K562 (cell line): ENCODE measurements at regions not wholly inside any gene's neighbourhood (a gene's known extent, or its start where the extent isn't known, plus 50 kb on each side); places are given as distances from the start of the nearest gene placed in this dataset.

ENCODE experiments used
- ATAC-seq: fragments of 200-7000 bp; cut with Tn5 transposase; 3 replicates; pipeline ENCODE4 v1.9.1; 2020; ENCODE audit warnings: moderate library complexity
- BruUV-seq: library from RNA; stranded (reverse); fragments of 400-500 nt; replicated peaks from 2 replicates; lab custom pipeline; 2021; lab: Mats Ljungman, UMichigan
- CTCF ChIA-PET: fragments of 300-600 bp; formaldehyde crosslinking; extraction: SDS; loops from one replicate; lab custom pipeline; 2021; ENCODE audit warnings: low intra/inter-chr PET ratio; lab: Yijun Ruan, JAX
- POLR2A ChIA-PET: fragments of 300-600, 350-650 bp; sonication (Branson Sonifier 250); formaldehyde crosslinking; extraction: SDS; loops from one replicate; lab custom pipeline; 2021; ENCODE audit warnings: antibody characterized with exemption, inconsistent platforms; lab: Yijun Ruan, JAX
- DNase-seq, 4 experiments: peaks; one replicate each; pipeline versions ENCODE4 v3.0.0 to v3.0.0-alpha.2; 2011 to 2018; ENCODE audit warnings: low spot score in 3 of 4, mixed read lengths in 3 of 4; ENCODE audit errors: extremely low read depth in 1 of 4
- FAIRE-seq: peaks from 2 replicates; lab custom pipeline; 2011; peaks lifted over from hg19 to GRCh38; lab: Jason Lieb, UNC
- H2AFZ ChIP-seq: 2 replicates; pipeline ENCODE4 v1.6.0; 2011; ENCODE audit warnings: low read depth, low read length, control low read depth, inconsistent platforms
- H3K27ac ChIP-seq: fragments of 200-600 bp; 3 replicates; pipeline ENCODE4 v1.8.0; 2011; ENCODE audit warnings: low read depth, mild to moderate bottlenecking, control low read depth, inconsistent platforms, low read length, moderate library complexity, mixed read lengths; ENCODE audit errors: extremely low read depth
- H3K27me3 ChIP-seq, 2 experiments: fragments of 300-600 bp in 1 of 2; 2 replicates in 1 of 2; 3 replicates in 1 of 2; pipeline versions ENCODE4 v1.6.0 to v1.8.0; 2011; ENCODE audit warnings: inconsistent platforms in 2 of 2, low read length in 2 of 2, mild to moderate bottlenecking in 1 of 2, mixed read lengths in 1 of 2, moderate library complexity in 1 of 2; ENCODE audit not compliant: control insufficient read depth in 2 of 2, insufficient read depth in 2 of 2
- H3K36me3 ChIP-seq: fragments of 300-600 bp; 3 replicates; pipeline ENCODE4 v1.8.0; 2011; ENCODE audit warnings: mild to moderate bottlenecking, low read length, inconsistent platforms; ENCODE audit not compliant: control insufficient read depth, insufficient read depth
- H3K4me1 ChIP-seq, 2 experiments: fragments of 200-600 bp in 1 of 2; replicated peaks in 1 of 2; 2 replicates in 1 of 2; 3 replicates in 1 of 2; pipeline versions ENCODE4 v1.5.1 to v1.8.0; 2011; ENCODE audit warnings: inconsistent platforms in 2 of 2, low read length in 2 of 2, mild to moderate bottlenecking in 1 of 2, mixed read lengths in 1 of 2, moderate library complexity in 1 of 2; ENCODE audit not compliant: control insufficient read depth in 2 of 2, insufficient read depth in 2 of 2
- H3K4me2 ChIP-seq: 2 replicates; pipeline ENCODE4 v1.6.1; 2011; ENCODE audit warnings: low read length, control low read depth, inconsistent platforms, mixed read lengths; ENCODE audit not compliant: insufficient read depth
- H3K4me3 ChIP-seq: fragments of 200-600 bp; sonication (generic), shearing (Covaris generic); 2 replicates; pipeline ENCODE4 v1.5.1; 2016; ENCODE audit warnings: control low read depth, inconsistent platforms
- H3K79me2 ChIP-seq: fragments of 200-600 bp; 3 replicates; pipeline ENCODE4 v1.8.0; 2011; ENCODE audit warnings: low read length, inconsistent platforms; ENCODE audit not compliant: control insufficient read depth, insufficient read depth
- H3K9ac ChIP-seq, 2 experiments: 2 replicates each; pipeline versions ENCODE4 v1.6.0 to v1.6.1; 2011; ENCODE audit warnings: low read depth in 2 of 2, low read length in 2 of 2, control low read depth in 1 of 2, inconsistent platforms in 1 of 2, mild to moderate bottlenecking in 1 of 2, mixed read lengths in 1 of 2; ENCODE audit not compliant: insufficient read depth in 1 of 2
- H3K9me1 ChIP-seq: one replicate; pipeline ENCODE4 v1.6.0; 2011; ENCODE audit warnings: inconsistent platforms, mild to moderate bottlenecking, low read length, moderate library complexity; ENCODE audit not compliant: control insufficient read depth, insufficient read depth
- H3K9me3 ChIP-seq: replicated peaks from 2 replicates; pipeline ENCODE4 v1.5.1; 2011; ENCODE audit warnings: low read depth, low read length, inconsistent platforms; ENCODE audit not compliant: control insufficient read depth, insufficient read depth
- H4K20me1 ChIP-seq: replicated peaks from 2 replicates; pipeline ENCODE4 v1.6.1; 2011; ENCODE audit warnings: low read length, inconsistent platforms, mixed read lengths; ENCODE audit not compliant: control insufficient read depth, insufficient read depth
- KLF16 ChIP-seq: IDR thresholded peaks from 2 replicates; pipeline ENCODE4 v1.6.1; 2016; ENCODE audit warnings: antibody characterized with exemption
- TAF15 ChIP-seq: fragments of 200-400 bp; formaldehyde crosslinking; IDR thresholded peaks from 2 replicates; pipeline ENCODE4 v1.6.1; 2017; ENCODE audit warnings: mild to moderate bottlenecking, low read depth, low read length, moderate library complexity
- WHSC1 ChIP-seq: IDR thresholded peaks from one replicate; pipeline ENCODE4 v1.6.1; 2012; ENCODE audit warnings: low read length, control low read depth, inconsistent platforms
- ZNF354B ChIP-seq: fragments of 250-450 bp; sonication (Bioruptor Pico); IDR thresholded peaks from 2 replicates; pipeline ENCODE4 v1.4.0; 2020
- WGBS: fragments of 100-300 bp; shearing (Covaris generic); methylation state at CpG from one replicate; pipeline ENCODE4 v1.1.6; 2016; ENCODE audit warnings: low coverage, mixed read lengths; ENCODE audit not compliant: insufficient coverage; ENCODE audit errors: missing lambda C conversion rate; 5-methylcytosine and 5-hydroxymethylcytosine counted together
- in situ Hi-C: fragments of 300-500 bp; cut with MboI; formaldehyde crosslinking; loops from 4 replicates; pipeline ENCODE4 v1.15.0; 2018; ENCODE audit warnings: inconsistent platforms, mixed read lengths
- intact Hi-C: fragments of 100-400 bp; cut with micrococcal nuclease; formaldehyde crosslinking; loops from 2 replicates; pipeline ENCODE4 v1.14.2; 2022
- TF ChIP-seq, protein P1 (sequence below): fragments of 250-450 bp; sonication (Bioruptor Pico); IDR thresholded peaks from 2 replicates; pipeline ENCODE4 v1.8.0; 2021; ENCODE audit warnings: moderate library complexity, mild to moderate bottlenecking, inconsistent platforms
- TF ChIP-seq, protein P2 (sequence below), 2 experiments: fragments of 450-650 bp; IDR thresholded peaks; 2 replicates each; pipeline ENCODE4 v1.6.1; 2016; ENCODE audit warnings: mild to moderate bottlenecking in 2 of 2, borderline replicate concordance in 1 of 2, low read depth in 1 of 2, moderate library complexity in 1 of 2

DNA sequence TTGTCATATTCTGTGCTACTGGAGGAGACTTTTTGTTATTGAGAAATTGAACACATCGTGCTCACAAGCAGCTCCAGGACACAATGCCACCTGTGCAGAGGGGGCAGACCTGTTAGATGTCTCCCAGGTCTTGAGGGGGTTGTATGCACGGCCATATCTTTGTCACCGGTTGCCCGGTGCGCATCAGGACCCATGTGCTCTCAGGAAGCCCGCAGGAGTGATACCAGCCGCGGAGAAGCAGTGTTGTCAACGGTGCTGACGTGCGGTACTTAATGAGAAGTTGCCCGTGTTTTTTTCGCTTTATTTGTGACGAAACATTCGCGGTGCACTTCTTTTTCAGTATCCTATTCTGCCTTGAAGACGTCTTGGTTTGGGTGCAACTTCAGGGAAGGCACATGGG, 128.2 kb upstream of the RTL1 start:
- H3K9ac ChIP-seq = no peak overlapping the region
- no peaks in the 10 kb centered on the region for H4K20me1 ChIP-seq
- POLR2A ChIA-PET = interaction anchor here (0.9 kb wide), 1 partner anchor 92 kb away, joined by 4 read pairs; no protein-coding TSS in a partner anchor
- CTCF ChIA-PET = no interaction called here
- TF ChIP-seq ZNF354B (CRISPR knock-in tag) (no peak), TAF15 (no peak), WHSC1 (no peak), KLF16 (no peak)
- no peaks in the 10 kb centered on the region for H3K36me3 ChIP-seq
- 37% methylated on average over 15 of the region's 17 CpGs for WGBS
- in situ Hi-C loops (no loop called here), intact Hi-C loops (no loop called here)
- no peak for ATAC-seq
- H3K79me2 ChIP-seq = no peaks in the 10 kb centered on the region
- H3K9me3 ChIP-seq = no peaks in the 10 kb centered on the region
- no peaks in the 10 kb centered on the region for H3K9me1 ChIP-seq
- FAIRE-seq = no peak
- no peak overlapping the region for H3K27ac ChIP-seq
- H3K4me3 ChIP-seq = no peak overlapping the region
- H3K4me1 ChIP-seq = no peaks in the 10 kb centered on the region; a peak in 1 of 5 replicates
- DNase-seq = no peak
- H3K27me3 ChIP-seq = peaks cover 0 to 48% of the 10 kb centered on the region in 2 experiments; a peak in 2 of 5 replicates
- no TSS peak for BruUV-seq
- H2AFZ ChIP-seq = no peak overlapping the region
- no peak overlapping the region for H3K4me2 ChIP-seq

DNA sequence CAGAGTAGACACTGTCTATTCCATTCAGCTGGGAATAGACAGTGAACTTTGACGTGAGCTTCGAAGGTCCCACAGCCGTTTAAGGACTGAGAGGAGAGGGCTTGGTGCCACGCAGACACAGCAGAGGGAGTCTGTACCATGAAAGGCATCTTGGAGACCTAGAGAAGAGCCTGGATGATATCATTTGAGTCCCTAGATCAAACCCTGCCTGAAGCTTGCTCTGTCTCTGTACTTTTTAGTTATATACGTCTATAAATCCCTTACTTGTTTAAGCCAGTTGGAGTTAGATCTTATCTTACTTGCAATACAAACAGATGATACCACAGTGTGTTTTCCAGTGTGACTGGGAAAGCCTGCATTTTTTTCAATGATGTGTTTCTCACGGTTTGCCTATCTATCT, 128.9 kb upstream of the RTL1 start:
- no peak for FAIRE-seq
- intact Hi-C loops (no loop called here), in situ Hi-C loops (no loop called here)
- no peaks in the 10 kb centered on the region for H3K79me2 ChIP-seq
- DNase-seq = no peak
- no peak overlapping the region for H3K4me2 ChIP-seq
- no peak overlapping the region for H3K4me3 ChIP-seq
- no peak overlapping the region for H2AFZ ChIP-seq
- H3K4me1 ChIP-seq = no peaks in the 10 kb centered on the region; a peak in 1 of 5 replicates
- H3K27me3 ChIP-seq = peaks cover 0 to 50% of the 10 kb centered on the region in 2 experiments; a peak in 2 of 5 replicates
- ChIA-PET POLR2A (interaction anchor here (0.9 kb wide), 1 partner anchor 91 kb away, joined by 4 read pairs; no protein-coding TSS in a partner anchor), CTCF (no interaction called here)
- no TSS peak for BruUV-seq
- no peaks in the 10 kb centered on the region for H3K36me3 ChIP-seq
- 4% methylated on average over 6 of the region's 6 CpGs for WGBS
- no peak overlapping the region for H3K27ac ChIP-seq
- H3K9ac ChIP-seq = no peak overlapping the region
- no peaks in the 10 kb centered on the region for H3K9me3 ChIP-seq
- no peak for ATAC-seq
- no peaks in the 10 kb centered on the region for H4K20me1 ChIP-seq
- H3K9me1 ChIP-seq = no peaks in the 10 kb centered on the region
- TF ChIP-seq, protein P1, sequence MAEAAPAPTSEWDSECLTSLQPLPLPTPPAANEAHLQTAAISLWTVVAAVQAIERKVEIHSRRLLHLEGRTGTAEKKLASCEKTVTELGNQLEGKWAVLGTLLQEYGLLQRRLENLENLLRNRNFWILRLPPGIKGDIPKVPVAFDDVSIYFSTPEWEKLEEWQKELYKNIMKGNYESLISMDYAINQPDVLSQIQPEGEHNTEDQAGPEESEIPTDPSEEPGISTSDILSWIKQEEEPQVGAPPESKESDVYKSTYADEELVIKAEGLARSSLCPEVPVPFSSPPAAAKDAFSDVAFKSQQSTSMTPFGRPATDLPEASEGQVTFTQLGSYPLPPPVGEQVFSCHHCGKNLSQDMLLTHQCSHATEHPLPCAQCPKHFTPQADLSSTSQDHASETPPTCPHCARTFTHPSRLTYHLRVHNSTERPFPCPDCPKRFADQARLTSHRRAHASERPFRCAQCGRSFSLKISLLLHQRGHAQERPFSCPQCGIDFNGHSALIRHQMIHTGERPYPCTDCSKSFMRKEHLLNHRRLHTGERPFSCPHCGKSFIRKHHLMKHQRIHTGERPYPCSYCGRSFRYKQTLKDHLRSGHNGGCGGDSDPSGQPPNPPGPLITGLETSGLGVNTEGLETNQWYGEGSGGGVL (CRISPR knock-in tag) = no peak
- TF ChIP-seq, protein P2, sequence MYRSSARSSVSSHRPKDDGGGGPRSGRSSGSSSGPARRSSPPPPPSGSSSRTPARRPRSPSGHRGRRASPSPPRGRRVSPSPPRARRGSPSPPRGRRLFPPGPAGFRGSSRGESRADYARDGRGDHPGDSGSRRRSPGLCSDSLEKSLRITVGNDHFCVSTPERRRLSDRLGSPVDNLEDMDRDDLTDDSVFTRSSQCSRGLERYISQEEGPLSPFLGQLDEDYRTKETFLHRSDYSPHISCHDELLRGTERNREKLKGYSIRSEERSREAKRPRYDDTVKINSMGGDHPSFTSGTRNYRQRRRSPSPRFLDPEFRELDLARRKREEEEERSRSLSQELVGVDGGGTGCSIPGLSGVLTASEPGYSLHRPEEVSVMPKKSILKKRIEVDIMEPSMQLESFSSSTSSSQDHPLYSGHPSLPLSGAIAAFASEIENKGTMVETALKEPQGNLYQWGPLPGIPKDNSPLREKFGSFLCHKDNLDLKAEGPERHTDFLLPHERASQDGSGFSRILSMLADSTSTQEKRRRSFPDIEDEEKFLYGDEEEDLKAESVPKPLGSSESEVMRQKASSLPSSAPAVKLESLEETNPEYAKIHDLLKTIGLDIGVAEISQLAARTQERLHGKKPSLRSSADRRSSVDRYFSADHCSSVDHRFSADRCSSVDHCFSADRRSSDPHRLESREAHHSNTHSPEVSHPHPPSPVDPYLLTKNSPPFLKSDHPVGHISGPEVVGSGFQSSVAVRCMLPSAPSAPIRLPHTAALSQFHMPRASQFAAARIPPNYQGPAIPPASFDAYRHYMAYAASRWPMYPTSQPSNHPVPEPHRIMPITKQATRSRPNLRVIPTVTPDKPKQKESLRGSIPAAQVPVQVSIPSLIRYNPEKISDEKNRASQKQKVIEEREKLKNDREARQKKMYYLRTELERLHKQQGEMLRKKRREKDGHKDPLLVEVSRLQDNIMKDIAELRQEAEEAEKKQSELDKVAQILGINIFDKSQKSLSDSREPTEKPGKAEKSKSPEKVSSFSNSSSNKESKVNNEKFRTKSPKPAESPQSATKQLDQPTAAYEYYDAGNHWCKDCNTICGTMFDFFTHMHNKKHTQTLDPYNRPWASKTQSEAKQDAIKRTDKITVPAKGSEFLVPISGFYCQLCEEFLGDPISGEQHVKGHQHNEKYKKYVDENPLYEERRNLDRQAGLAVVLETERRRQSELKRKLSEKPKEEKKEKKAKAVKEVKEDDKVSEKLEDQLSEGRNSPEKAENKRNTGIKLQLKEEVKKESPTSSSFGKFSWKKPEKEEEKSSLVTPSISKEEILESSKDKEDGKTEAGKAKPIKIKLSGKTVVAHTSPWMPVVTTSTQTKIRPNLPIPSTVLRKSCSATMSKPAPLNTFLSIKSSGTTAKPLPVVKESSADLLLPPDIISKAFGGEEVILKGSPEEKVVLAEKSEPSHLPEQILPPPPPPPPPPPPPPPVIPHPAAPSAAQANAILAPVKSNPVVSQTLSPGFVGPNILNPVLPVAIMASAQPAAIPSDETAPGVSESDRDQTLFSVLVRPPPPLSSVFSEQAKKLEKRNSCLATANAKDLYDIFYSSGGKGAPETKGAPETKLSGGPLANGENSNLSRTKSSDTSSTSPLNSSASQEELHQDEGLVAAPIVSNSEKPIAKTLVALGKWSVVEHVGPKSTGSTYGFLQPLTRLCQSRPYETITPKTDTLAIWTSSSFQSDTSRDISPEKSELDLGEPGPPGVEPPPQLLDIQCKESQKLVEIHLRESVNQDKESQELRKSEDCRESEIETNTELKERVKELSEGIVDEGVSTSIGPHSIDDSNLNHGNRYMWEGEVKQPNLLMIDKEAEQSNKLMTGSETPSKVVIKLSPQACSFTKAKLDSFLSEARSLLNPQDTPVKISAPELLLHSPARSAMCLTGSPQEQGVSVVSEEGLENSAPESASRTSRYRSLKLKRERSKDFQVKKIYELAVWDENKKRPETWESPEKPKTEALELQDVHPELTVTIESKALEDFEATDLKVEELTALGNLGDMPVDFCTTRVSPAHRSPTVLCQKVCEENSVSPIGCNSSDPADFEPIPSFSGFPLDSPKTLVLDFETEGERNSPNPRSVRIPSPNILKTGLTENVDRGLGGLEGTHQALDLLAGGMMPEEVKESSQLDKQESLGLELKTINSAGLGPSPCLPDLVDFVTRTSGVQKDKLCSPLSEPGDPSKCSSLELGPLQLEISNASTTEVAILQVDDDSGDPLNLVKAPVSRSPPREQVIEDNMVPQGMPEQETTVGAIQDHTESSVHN (IDR thresholded peaks at IDR 0.05; ENCODE audit: borderline replicate concordance in 1 of 2, low read depth in 1 of 2) = no peak
